ENCODE measurements at regions not wholly inside any gene's neighbourhood (a gene's known extent, or its start where the extent isn't known, plus 50 kb on each side); places are given as distances from the start of the nearest gene placed in this dataset.

GRCh38 chr12:93178154-93178878 lies 199.4 kb upstream of the NUDT4 start:
- DNase-seq (ENCODE audit: low read depth): no peak

DNA sequence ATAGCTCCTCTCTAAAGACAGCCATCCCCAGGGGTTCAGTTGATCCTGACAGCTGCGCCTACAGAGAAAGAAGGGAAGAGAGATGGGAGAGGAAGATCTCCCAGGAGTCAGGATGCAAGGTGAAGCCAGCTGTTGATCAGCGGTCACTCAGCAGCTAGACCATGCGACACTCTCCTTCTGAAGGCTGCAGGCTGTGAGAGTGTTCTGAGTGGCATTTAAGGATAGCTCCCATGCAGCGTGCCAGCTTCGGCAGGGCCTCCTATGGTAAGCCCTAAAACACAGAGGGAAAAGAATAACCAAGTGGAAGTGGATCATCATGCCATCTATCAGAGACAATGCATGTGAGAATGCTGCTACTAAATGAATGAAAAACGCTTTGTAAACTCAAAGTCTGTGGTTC lies 197.9 kb upstream of the NUDT4 start:
- DNase-seq (ENCODE audit: low read depth): no peak

GRCh38 chr12:93180566-93180965 lies 197.2 kb upstream of the NUDT4 start:
- DNase-seq (ENCODE audit: low read depth): no peak

DNA sequence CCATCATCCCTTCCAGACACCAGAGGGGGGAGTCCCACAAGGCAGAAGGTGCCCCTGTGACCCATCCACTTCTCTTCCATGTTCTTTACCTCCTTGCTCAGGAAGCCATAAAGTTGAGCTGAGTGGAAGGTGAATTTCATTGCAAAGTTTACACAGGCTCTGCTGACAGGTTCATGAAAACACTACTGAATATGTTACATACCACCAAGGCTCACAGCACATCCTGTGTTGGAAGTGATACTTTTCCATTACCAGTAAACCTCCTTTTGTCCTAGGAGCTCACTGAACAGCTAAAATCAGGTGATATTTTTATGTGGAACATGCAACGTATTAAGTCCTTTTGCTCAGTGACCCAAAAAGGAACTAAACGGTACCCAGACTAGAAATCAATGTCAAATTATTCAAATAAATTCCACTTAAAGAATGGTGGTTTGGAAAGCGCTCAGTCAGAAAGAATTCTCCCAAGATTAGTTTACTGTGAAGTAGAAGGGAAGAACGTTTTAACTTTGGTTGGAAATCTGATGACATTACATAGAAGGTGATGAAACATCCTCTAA lies 196.2 kb upstream of the NUDT4 start:
- no peak for DNase-seq (ENCODE audit: low read depth)

DNA sequence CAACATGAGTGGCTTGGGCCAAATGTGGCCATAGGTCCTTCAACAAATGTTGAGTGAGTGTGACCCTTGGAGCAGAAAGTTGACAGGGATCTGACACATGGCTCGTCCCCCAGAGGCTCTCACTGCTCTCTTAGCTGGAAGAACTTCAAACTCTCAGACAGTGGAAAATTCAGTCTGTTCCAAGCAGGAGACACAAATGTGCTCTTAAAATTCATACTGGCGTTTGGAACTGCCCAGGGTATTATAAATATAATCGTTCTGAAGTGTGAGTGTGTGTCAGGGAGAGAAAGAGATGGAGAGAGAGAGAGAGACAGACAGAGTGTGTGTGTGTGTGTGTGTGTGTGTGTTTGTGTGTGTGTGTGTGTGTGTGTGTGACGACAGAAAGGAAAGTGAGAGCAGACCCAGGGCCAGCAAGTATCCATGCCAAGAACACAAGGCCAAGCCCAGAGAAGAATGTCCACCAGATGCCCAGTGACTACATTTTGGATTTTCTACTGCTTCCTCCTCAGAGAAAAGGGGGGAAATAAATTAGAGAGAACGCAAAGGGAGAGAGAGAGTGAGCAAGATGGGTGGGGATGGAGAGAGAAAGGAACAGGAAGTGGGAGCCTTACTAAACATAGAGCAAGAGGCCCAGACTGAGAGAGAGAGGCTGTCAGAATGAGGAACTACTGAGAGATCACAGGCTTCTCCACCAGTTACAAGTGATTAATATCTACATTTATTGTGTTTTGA lies 193.6 kb upstream of the NUDT4 start:
- DNase-seq (ENCODE audit: low read depth): no peak

- DNase-seq (ENCODE audit: low read depth): no peak
Observed at GRCh38 chr12:93184672-93185368, 192.9 kb upstream of the NUDT4 start.

DNA sequence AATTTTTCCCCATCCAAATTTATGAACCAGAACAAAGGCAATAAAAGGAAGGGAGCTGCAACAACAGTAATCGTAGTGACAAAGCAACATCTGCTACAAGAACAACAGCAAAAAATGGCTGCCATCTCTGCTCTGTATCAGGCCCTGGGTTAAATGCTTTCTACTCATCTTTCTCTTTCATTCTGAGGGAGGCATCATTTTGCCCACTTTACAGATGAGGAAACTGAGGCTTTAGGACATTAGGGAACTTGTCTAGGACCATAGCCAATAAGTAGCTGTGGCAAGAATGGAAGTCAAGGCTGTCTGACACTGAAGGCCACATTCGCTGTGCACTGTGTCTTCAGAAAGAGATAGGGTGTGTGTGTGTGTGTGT lies 192.4 kb upstream of the NUDT4 start:
- DNase-seq (ENCODE audit: low read depth): no peak

- no peak for DNase-seq (ENCODE audit: low read depth)
Observed at GRCh38 chr12:93186131-93186530, 191.6 kb upstream of the NUDT4 start.

DNA sequence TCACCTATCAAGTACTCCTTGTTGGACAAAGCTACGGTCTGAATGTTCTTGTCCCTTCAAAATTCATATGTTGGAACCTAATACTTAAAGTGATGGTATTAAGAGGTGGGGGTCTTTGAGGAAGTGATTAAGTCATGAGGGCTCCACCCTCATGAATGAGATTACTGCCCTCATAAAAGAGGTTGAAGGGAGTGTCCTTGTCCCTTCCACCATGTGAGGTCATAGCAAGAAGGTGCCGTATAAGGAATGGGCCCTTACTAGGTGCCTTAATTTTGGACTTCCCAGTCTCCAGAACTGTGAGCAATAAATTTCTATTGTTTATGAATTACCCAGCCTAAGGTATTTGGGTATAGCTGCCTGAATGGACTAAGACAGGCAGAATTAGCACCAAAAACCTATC lies 191.1 kb upstream of the NUDT4 start:
- DNase-seq (ENCODE audit: low read depth): no peak

GRCh38 chr12:93191423-93191822 lies 186.3 kb upstream of the NUDT4 start:
- no peak for DNase-seq (ENCODE audit: low read depth)

- DNase-seq (ENCODE audit: low read depth): no peak
Observed at GRCh38 chr12:93191956-93192355, 185.8 kb upstream of the NUDT4 start.

DNA sequence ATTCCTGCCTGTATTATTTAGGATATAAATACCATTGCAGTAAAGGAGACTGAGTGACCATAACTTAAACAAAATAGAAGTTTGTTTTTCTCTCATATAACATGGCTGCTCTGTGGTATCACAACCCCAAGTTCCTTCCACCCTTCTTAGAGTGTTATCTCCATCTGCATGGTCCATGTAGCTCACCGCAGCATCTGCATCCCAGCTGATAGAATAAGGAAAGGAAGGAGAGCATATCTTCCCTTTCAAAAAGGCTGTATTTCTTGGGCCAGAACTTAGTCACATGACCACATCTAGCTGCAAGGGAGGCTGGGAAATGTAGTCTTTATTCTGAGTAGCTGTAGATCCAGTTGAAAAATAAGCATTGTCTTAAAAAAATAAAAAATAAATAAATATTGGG lies 184.8 kb upstream of the NUDT4 start:
- no peak for DNase-seq (ENCODE audit: low read depth)

DNA sequence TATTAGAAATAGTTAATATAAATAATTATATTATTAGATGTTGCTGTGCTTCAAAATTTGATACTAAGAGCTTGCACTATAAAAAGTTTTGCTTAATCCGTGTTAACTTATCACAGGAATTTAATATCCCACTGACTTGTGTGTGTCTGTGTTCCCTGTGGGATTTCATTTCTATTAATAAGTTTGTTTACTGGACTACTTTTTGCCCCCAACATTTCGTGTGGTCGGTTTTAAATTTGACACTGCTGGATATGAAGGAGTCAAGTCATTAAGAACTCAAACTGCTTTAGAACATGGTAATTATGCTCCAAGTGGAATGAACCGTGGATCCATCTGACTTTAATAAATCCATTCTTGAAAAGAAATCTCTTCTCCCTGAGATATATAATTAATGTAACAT lies 182.2 kb upstream of the NUDT4 start:
- no peak for DNase-seq (ENCODE audit: low read depth)

DNA sequence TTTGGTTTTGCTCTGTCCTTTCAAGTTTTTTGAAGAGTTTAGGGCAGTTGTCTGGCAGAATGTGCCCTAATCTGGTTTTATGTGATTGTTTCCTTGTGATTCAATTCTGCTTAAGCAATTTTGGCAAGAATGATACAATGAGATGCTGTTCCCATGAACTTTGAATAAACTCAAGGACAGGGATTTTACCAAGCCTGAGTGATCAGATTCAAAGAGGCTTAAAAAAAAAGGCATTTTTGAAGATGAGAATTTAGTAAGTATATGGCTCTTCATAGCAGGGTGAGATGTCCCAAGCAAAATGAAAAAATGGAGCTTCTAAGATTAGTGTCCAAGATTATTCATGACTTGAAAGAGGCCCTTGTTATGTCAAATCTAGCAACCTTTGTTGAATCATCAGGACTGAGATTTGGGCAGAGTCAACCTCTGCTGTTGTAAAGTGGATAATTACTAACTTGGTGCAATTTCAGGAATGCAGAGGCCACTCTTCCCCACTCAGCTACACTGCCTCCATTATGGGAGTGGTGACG lies 180.6 kb upstream of the NUDT4 start:
- DNase-seq (ENCODE audit: low read depth): no peak

GRCh38 chr12:93198086-93198485 lies 179.6 kb upstream of the NUDT4 start:
- no peak for DNase-seq (ENCODE audit: low read depth)

GRCh38 chr12:93199831-93200236 lies 177.9 kb upstream of the NUDT4 start:
- DNase-seq (ENCODE audit: low read depth): no peak

DNA sequence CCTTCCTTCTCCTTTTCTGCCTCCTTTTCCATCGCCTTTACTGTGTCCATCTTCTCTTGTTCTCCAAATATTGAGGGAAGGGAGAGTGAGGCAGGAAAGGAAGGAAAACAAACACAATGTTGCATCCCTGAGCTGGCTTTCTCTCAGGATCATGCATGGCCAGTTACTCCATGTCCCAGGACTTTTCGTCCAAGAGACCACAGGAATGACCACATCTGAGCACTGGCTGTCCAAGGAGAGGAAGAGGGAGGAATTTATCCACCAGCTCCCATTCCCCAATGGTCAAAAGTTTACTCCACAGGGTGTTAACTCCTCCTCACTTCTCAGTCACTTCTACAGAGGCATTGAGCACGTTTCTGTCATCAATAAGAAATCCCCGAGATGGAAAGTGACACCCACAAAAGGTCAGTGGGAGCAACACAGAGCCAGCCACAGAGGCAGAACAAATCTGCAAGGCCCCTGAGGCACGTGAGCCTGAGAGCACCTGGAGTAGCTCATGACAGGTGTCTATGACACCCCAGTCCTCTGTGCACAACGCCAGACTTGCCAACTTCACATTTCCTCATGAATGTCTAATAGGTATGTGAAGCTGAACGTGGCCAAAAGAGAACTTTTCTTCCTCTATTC lies 177.3 kb upstream of the NUDT4 start:
- no peak for DNase-seq (ENCODE audit: low read depth)

DNA sequence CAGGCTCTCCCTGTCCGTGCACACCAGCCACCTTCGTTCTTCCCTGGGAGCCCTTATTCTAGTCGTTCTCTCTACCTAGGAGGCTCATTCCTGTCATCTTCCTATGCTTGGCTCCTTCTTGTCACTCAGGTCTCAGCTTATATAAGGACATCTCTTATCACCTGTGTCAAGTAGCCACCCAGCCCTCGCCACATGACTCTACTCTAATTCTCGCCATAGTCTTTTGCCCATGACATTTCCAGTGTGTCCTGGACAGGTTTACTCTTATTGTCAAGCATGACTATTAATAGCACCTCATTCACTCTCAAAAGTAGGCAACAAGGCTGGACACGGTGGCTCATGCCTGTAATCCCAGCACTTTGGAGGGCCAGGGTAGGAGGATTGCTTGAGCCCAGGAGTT lies 175.7 kb upstream of the NUDT4 start:
- DNase-seq (ENCODE audit: low read depth): no peak

GRCh38 chr12:93202688-93203087 lies 175.0 kb upstream of the NUDT4 start:
- DNase-seq (ENCODE audit: low read depth): no peak

DNA sequence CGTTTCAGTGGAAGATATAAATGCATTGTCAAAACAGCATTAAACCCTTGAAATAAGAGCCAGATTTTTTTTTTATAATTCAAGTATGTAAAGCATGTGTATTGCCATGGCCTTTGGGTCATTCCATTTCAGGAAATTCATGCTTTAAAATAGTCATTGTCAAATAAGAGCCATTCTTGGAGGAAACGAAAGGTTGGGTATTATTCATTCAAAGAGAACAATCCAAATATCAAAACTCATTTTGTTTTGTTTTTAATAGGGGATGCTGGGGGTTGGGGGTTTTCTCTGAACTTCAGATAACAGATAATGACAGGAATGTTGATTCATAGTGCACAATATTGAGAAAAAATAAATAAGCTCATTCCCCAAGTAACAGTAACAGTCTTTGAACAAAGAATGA lies 174.4 kb upstream of the NUDT4 start:
- no peak for DNase-seq (ENCODE audit: low read depth)

GRCh38 chr12:93204896-93205295 lies 172.8 kb upstream of the NUDT4 start:
- no peak for DNase-seq (ENCODE audit: low read depth)

GRCh38 chr12:93205361-93205760 lies 172.4 kb upstream of the NUDT4 start:
- no peak for DNase-seq (ENCODE audit: low read depth)

All from fibroblast of the conjunctiva (primary cell).